ENCODE measurements at regions not wholly inside any gene's neighbourhood (a gene's known extent, or its start where the extent isn't known, plus 50 kb on each side); places are given as distances from the start of the nearest gene placed in this dataset.

DNA sequence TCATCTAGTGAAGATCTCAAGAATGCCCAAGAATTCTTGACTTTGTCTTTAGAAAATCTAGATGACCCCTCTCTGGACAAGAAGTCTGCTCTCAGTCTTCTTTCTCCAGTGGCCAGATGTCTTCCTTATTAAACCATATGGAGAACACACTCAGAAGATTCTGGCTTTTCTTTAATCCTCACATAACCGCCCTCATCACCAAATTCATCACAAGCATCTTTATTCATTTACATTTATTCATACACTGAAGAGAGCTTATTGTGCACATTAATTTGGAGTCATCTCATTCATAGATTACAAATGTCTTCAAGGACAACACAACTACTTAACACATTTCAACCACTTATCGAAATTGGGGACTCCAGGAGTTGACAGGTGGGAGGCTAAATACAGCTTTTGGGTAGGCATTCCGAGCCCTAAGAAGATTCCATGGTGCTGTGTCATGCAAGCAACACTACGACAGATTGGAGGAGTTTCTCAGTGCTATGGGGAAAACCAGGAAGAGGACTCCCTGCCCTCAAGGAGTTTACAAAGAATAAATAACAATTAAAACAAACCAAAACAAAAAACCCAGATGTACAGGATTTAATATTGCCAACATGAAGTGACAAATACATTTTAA is 64.8 kb upstream of the LCLAT1 start:
- TF ChIP-seq, protein P1, sequence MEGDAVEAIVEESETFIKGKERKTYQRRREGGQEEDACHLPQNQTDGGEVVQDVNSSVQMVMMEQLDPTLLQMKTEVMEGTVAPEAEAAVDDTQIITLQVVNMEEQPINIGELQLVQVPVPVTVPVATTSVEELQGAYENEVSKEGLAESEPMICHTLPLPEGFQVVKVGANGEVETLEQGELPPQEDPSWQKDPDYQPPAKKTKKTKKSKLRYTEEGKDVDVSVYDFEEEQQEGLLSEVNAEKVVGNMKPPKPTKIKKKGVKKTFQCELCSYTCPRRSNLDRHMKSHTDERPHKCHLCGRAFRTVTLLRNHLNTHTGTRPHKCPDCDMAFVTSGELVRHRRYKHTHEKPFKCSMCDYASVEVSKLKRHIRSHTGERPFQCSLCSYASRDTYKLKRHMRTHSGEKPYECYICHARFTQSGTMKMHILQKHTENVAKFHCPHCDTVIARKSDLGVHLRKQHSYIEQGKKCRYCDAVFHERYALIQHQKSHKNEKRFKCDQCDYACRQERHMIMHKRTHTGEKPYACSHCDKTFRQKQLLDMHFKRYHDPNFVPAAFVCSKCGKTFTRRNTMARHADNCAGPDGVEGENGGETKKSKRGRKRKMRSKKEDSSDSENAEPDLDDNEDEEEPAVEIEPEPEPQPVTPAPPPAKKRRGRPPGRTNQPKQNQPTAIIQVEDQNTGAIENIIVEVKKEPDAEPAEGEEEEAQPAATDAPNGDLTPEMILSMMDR (IDR thresholded peaks at IDR 0.05) = no peak
- TF ChIP-seq, protein P2, sequence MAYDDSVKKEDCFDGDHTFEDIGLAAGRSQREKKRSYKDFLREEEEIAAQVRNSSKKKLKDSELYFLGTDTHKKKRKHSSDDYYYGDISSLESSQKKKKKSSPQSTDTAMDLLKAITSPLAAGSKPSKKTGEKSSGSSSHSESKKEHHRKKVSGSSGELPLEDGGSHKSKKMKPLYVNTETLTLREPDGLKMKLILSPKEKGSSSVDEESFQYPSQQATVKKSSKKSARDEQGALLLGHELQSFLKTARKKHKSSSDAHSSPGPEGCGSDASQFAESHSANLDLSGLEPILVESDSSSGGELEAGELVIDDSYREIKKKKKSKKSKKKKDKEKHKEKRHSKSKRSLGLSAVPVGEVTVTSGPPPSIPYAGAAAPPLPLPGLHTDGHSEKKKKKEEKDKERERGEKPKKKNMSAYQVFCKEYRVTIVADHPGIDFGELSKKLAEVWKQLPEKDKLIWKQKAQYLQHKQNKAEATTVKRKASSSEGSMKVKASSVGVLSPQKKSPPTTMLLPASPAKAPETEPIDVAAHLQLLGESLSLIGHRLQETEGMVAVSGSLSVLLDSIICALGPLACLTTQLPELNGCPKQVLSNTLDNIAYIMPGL (CRISPR knock-in tag; IDR thresholded peaks at IDR 0.05; ENCODE audit: borderline replicate concordance) = no peak
- no peak for TF ChIP-seq KDM5A (IDR thresholded peaks at IDR 0.05)
- TF ChIP-seq, protein P3, sequence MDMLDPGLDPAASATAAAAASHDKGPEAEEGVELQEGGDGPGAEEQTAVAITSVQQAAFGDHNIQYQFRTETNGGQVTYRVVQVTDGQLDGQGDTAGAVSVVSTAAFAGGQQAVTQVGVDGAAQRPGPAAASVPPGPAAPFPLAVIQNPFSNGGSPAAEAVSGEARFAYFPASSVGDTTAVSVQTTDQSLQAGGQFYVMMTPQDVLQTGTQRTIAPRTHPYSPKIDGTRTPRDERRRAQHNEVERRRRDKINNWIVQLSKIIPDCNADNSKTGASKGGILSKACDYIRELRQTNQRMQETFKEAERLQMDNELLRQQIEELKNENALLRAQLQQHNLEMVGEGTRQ (IDR thresholded peaks at IDR 0.05) = no peak
- no peak for TF ChIP-seq ESRRA (IDR thresholded peaks at IDR 0.05; ENCODE audit: borderline replicate concordance, low read length)
- TF ChIP-seq BHLHE40 (IDR thresholded peaks at IDR 0.05; ENCODE audit: low read depth, low read length) = no peak
- TF ChIP-seq EP300 (IDR thresholded peaks at IDR 0.05) = no peak
- TF ChIP-seq, protein P4, sequence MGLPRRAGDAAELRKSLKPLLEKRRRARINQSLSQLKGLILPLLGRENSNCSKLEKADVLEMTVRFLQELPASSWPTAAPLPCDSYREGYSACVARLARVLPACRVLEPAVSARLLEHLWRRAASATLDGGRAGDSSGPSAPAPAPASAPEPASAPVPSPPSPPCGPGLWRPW (IDR thresholded peaks at IDR 0.05) = no peak
- TF ChIP-seq ZSCAN20 (CRISPR knock-in tag; IDR thresholded peaks at IDR 0.05) = no peak
- no peak for TF ChIP-seq CBX8 (IDR thresholded peaks at IDR 0.05)
- no peak for TF ChIP-seq POLR2A (IDR thresholded peaks at IDR 0.05; ENCODE audit: low read length)
- no peak for TF ChIP-seq RAD21 (conservative IDR thresholded peaks at IDR 0.05 in 1 of 2, IDR thresholded peaks at IDR 0.05 in 1 of 2)
- TF ChIP-seq JUNB (IDR thresholded peaks at IDR 0.05) = no peak
